ENCODE measurements at regions not wholly inside any gene's neighbourhood (a gene's known extent, or its start where the extent isn't known, plus 50 kb on each side); places are given as distances from the start of the nearest gene placed in this dataset.
"Not testable (repeated sequence)": the region's sequence is repeated elsewhere in the genome, so short reads cannot be mapped to it uniquely, and the experiment has no call there.

- H2AFZ ChIP-seq (ENCODE audit: low read length) = no peak overlapping the region
- H3K4me3 ChIP-seq (replicated peaks in 1 of 4; ENCODE audit: control extremely low read depth in 1 of 4, insufficient read depth in 1 of 4, low read depth in 3 of 4, low read length in 4 of 4) = no peak overlapping the region
- no peaks in the 10 kb centered on the region for H3K36me3 ChIP-seq (ENCODE audit: control insufficient read depth, insufficient read depth, low read length)
- H3K4me1 ChIP-seq (ENCODE audit: control insufficient read depth, extremely low read depth, insufficient read depth, low read length) = no peaks in the 10 kb centered on the region
- TF ChIP-seq CTCF (conservative IDR thresholded peaks at IDR 0.05 in 1 of 2, IDR thresholded peaks at IDR 0.05 in 1 of 2; ENCODE audit: low read depth in 1 of 2, low read length in 2 of 2) (no peak), EZH2 (IDR thresholded peaks at IDR 0.05; ENCODE audit: low read length, missing control alignments) (no peak)
- H3K9me3 ChIP-seq (ENCODE audit: control insufficient read depth, insufficient read depth, low read depth, low read length) = no peaks in the 10 kb centered on the region
- DNase-seq (ENCODE audit: low read depth in 2 of 2) = peak in 1 of 2 donors; percentile 43
- no peak overlapping the region for H3K4me2 ChIP-seq (ENCODE audit: extremely low read depth, insufficient read depth, low read length)
- H4K20me1 ChIP-seq (ENCODE audit: control insufficient read depth, extremely low read depth, insufficient read depth, low read length) = no peaks in the 10 kb centered on the region
- H3K27me3 ChIP-seq (ENCODE audit: control insufficient read depth, insufficient read depth, low read length) = no peaks in the 10 kb centered on the region
- no peak overlapping the region for H3K9ac ChIP-seq (ENCODE audit: insufficient read depth, low read length)
- H3K27ac ChIP-seq (ENCODE audit: insufficient read depth, low read length) = no peak overlapping the region
- no peaks in the 10 kb centered on the region for H3K79me2 ChIP-seq (ENCODE audit: control insufficient read depth, insufficient read depth, low read length)
These were observed 764.9 kb upstream of the AUTS2 start for GRCh38 chr7:68833422-68833821.

DNA sequence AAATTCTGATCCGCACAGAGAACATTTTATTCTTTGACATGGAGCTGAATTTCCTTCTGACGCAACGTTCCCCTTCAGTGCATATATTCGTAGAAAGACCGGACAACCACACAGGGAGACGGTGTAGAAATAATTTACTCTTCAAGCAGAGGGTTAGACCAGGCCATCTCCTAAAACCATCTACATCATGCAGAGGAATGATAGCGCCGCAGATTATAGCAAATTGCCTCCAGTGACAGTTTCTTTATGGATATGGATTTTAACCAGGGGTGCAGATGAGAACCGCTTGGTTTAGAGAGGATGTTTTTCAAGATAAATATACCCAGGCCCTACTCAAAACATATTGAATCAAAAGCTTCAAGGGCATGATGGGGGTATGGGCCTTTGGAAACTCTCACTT, 759.3 kb upstream of the AUTS2 start:
- H3K9ac ChIP-seq (ENCODE audit: insufficient read depth, low read length) = no peak overlapping the region
- no peak overlapping the region for H3K4me2 ChIP-seq (ENCODE audit: extremely low read depth, insufficient read depth, low read length)
- no peaks in the 10 kb centered on the region for H3K4me1 ChIP-seq (ENCODE audit: control insufficient read depth, extremely low read depth, insufficient read depth, low read length)
- no peak overlapping the region for H2AFZ ChIP-seq (ENCODE audit: low read length)
- no peaks in the 10 kb centered on the region for H4K20me1 ChIP-seq (ENCODE audit: control insufficient read depth, extremely low read depth, insufficient read depth, low read length)
- no peaks in the 10 kb centered on the region for H3K79me2 ChIP-seq (ENCODE audit: control insufficient read depth, insufficient read depth, low read length)
- no peak for TF ChIP-seq EZH2 (IDR thresholded peaks at IDR 0.05; ENCODE audit: low read length, missing control alignments)
- no peaks in the 10 kb centered on the region for H3K36me3 ChIP-seq (ENCODE audit: control insufficient read depth, insufficient read depth, low read length)
- no peak for DNase-seq (ENCODE audit: low read depth in 2 of 2)
- H3K27me3 ChIP-seq (ENCODE audit: control insufficient read depth, insufficient read depth, low read length) = no peaks in the 10 kb centered on the region
- no peak overlapping the region for H3K4me3 ChIP-seq (replicated peaks in 1 of 4; ENCODE audit: control extremely low read depth in 1 of 4, insufficient read depth in 1 of 4, low read depth in 3 of 4, low read length in 4 of 4)
- H3K9me3 ChIP-seq (ENCODE audit: control insufficient read depth, insufficient read depth, low read depth, low read length) = no peaks in the 10 kb centered on the region
- no peak overlapping the region for H3K27ac ChIP-seq (ENCODE audit: insufficient read depth, low read length)

- H3K4me3 ChIP-seq (replicated peaks in 1 of 4; ENCODE audit: control extremely low read depth in 1 of 4, insufficient read depth in 1 of 4, low read depth in 3 of 4, low read length in 4 of 4) = no peak overlapping the region
- H3K36me3 ChIP-seq (ENCODE audit: control insufficient read depth, insufficient read depth, low read length) = no peaks in the 10 kb centered on the region
- H4K20me1 ChIP-seq (ENCODE audit: control insufficient read depth, extremely low read depth, insufficient read depth, low read length) = no peaks in the 10 kb centered on the region
- no peak overlapping the region for H3K27ac ChIP-seq (ENCODE audit: insufficient read depth, low read length)
- H3K4me1 ChIP-seq (ENCODE audit: control insufficient read depth, extremely low read depth, insufficient read depth, low read length) = no peaks in the 10 kb centered on the region
- no peaks in the 10 kb centered on the region for H3K79me2 ChIP-seq (ENCODE audit: control insufficient read depth, insufficient read depth, low read length)
- H3K27me3 ChIP-seq (ENCODE audit: control insufficient read depth, insufficient read depth, low read length) = no peaks in the 10 kb centered on the region
- H3K4me2 ChIP-seq (ENCODE audit: extremely low read depth, insufficient read depth, low read length) = no peak overlapping the region
- DNase-seq (ENCODE audit: low read depth in 2 of 2) = peak in 1 of 2 donors; percentile 29
- H3K9ac ChIP-seq (ENCODE audit: insufficient read depth, low read length) = no peak overlapping the region
- no peak overlapping the region for H2AFZ ChIP-seq (ENCODE audit: low read length)
- H3K9me3 ChIP-seq (ENCODE audit: control insufficient read depth, insufficient read depth, low read depth, low read length) = no peaks in the 10 kb centered on the region
- no peak for TF ChIP-seq EZH2 (IDR thresholded peaks at IDR 0.05; ENCODE audit: low read length, missing control alignments)
- TF ChIP-seq CTCF (conservative IDR thresholded peaks at IDR 0.05 in 1 of 2, IDR thresholded peaks at IDR 0.05 in 1 of 2; ENCODE audit: low read depth in 1 of 2, low read length in 2 of 2) = no peak
These were observed 757.3 kb upstream of the AUTS2 start for GRCh38 chr7:68840991-68841390.

DNA sequence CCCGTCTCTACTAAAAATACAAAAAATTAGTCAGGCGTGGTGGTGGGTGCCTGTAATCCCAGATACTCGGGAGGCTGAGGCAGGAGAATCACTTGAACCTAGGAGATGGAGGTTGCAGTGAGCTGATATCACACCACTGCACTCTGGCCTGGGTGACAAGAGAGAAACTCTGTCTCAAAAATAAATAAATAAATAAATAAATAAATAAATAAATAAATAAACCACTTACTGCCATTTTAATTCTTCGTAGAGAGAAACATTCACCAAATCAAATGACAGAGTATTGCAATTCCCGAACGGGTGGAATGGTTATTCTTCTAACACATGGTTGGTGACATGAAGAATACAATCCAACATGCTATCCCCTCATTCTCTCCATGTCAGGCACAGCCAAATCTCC, 754.3 kb upstream of the AUTS2 start:
- not testable (repeated sequence) for H3K36me3 ChIP-seq (ENCODE audit: control insufficient read depth, insufficient read depth, low read length); H3K4me1 ChIP-seq (ENCODE audit: control insufficient read depth, extremely low read depth, insufficient read depth, low read length); H3K27ac ChIP-seq (ENCODE audit: insufficient read depth, low read length); H3K79me2 ChIP-seq (ENCODE audit: control insufficient read depth, insufficient read depth, low read length); H3K4me2 ChIP-seq (ENCODE audit: extremely low read depth, insufficient read depth, low read length); H3K9me3 ChIP-seq (ENCODE audit: control insufficient read depth, insufficient read depth, low read depth, low read length); H2AFZ ChIP-seq (ENCODE audit: low read length); DNase-seq (ENCODE audit: low read depth in 2 of 2); H3K9ac ChIP-seq (ENCODE audit: insufficient read depth, low read length); H4K20me1 ChIP-seq (ENCODE audit: control insufficient read depth, extremely low read depth, insufficient read depth, low read length); H3K4me3 ChIP-seq (replicated peaks in 1 of 4; ENCODE audit: control extremely low read depth in 1 of 4, insufficient read depth in 1 of 4, low read depth in 3 of 4, low read length in 4 of 4); H3K27me3 ChIP-seq (ENCODE audit: control insufficient read depth, insufficient read depth, low read length)

Data from fibroblast of lung (primary cell).